ENCODE measurements at regions not wholly inside any gene's neighbourhood (a gene's known extent, or its start where the extent isn't known, plus 50 kb on each side); places are given as distances from the start of the nearest gene placed in this dataset.

DNA sequence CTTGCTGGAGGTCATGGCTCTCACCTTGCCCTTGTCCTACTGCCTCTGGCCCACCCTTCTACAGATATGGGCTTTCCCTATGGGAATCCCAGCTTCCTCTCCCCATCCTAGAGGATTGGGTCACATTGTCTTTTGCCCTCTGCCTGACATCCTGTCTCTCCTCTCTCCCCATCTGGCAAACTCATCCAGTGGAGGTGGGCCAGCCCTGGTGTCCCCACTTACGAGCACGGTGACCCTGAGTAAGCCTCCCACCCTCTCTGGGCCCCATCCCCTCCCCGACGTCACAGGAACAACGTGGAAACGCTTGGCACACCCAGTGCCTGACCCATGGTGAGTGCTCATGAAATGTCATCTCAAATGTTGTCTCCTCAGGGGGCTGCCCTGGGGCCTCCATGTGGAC, 56.1 kb upstream of the ID3 start:
- TF ChIP-seq, protein P1, sequence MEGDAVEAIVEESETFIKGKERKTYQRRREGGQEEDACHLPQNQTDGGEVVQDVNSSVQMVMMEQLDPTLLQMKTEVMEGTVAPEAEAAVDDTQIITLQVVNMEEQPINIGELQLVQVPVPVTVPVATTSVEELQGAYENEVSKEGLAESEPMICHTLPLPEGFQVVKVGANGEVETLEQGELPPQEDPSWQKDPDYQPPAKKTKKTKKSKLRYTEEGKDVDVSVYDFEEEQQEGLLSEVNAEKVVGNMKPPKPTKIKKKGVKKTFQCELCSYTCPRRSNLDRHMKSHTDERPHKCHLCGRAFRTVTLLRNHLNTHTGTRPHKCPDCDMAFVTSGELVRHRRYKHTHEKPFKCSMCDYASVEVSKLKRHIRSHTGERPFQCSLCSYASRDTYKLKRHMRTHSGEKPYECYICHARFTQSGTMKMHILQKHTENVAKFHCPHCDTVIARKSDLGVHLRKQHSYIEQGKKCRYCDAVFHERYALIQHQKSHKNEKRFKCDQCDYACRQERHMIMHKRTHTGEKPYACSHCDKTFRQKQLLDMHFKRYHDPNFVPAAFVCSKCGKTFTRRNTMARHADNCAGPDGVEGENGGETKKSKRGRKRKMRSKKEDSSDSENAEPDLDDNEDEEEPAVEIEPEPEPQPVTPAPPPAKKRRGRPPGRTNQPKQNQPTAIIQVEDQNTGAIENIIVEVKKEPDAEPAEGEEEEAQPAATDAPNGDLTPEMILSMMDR (IDR thresholded peaks at IDR 0.05; ENCODE audit: low read length) = no peak
- no peak for TF ChIP-seq EZH2phosphoT487 (IDR thresholded peaks at IDR 0.05; ENCODE audit: low read length)

All from MM.1S (cell line).